ENCODE measurements at regions not wholly inside any gene's neighbourhood (a gene's known extent, or its start where the extent isn't known, plus 50 kb on each side); places are given as distances from the start of the nearest gene placed in this dataset.

DNA sequence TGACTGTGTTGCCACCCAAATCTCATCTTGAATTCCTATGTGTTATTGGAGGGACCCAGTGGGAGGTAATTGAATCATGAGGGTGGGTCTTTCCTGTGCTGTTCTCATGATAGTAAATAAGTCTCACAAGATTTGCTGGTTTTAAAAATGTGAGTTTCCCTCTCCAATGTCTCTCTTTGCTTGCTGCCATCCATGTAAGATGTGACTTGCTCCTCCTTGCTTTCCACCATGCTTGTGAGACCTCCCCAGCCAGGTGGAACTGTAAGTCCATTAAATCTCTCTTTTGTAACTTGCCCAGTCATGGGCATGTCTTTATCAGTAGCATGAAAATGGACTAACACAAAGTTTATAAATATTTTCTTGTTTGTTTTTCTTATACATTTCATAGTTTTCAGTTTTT is 990.5 kb upstream of the CITED2 start:
- intact Hi-C loops (cut with micrococcal nuclease) (no loop called here), in situ Hi-C loops (cut with MboI) (no loop called here)
- ChIA-PET POLR2A (no interaction called here), CTCF (ENCODE audit: low intra/inter-chr PET ratio) (no interaction called here)
- FAIRE-seq (no peak), DNase-seq (ENCODE audit: extremely low read depth in 1 of 4, low spot score in 3 of 4) (no peak), ATAC-seq (no peak)
- H3K4me1 ChIP-seq (replicated peaks in 1 of 2; ENCODE audit: control insufficient read depth in 2 of 2, insufficient read depth in 2 of 2, low read length in 2 of 2), result no peaks in the 10 kb centered on the region
- H3K9ac ChIP-seq (ENCODE audit: insufficient read depth in 1 of 2, low read depth in 2 of 2, low read length in 2 of 2), result no peak overlapping the region
- no TSS peak for BruUV-seq (replicated peaks)
- H3K27me3 ChIP-seq (ENCODE audit: control insufficient read depth in 2 of 2, insufficient read depth in 2 of 2, low read length in 2 of 2), result no peaks in the 10 kb centered on the region
- TF ChIP-seq, protein P1, sequence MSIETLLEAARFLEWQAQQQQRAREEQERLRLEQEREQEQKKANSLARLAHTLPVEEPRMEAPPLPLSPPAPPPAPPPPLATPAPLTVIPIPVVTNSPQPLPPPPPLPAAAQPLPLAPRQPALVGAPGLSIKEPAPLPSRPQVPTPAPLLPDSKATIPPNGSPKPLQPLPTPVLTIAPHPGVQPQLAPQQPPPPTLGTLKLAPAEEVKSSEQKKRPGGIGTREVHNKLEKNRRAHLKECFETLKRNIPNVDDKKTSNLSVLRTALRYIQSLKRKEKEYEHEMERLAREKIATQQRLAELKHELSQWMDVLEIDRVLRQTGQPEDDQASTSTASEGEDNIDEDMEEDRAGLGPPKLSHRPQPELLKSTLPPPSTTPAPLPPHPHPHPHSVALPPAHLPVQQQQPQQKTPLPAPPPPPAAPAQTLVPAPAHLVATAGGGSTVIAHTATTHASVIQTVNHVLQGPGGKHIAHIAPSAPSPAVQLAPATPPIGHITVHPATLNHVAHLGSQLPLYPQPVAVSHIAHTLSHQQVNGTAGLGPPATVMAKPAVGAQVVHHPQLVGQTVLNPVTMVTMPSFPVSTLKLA (conservative IDR thresholded peaks at IDR 0.05), result no peak
- TF ChIP-seq KLF6 (CRISPR knock-in tag; IDR thresholded peaks at IDR 0.05; ENCODE audit: borderline replicate concordance), result no peak
- TF ChIP-seq CHAMP1 (IDR thresholded peaks at IDR 0.05), result no peak
- TF ChIP-seq NCOA6 (IDR thresholded peaks at IDR 0.05), result no peak
- TF ChIP-seq MED1 (CRISPR knock-in tag; IDR thresholded peaks at IDR 0.05; ENCODE audit: borderline replicate concordance), result no peak
- TF ChIP-seq ZNF431 (CRISPR knock-in tag; IDR thresholded peaks at IDR 0.05), result peak; percentile 92
- no peak overlapping the region for H2AFZ ChIP-seq (ENCODE audit: low read depth, low read length)
- H3K79me2 ChIP-seq (ENCODE audit: control insufficient read depth, insufficient read depth, low read length), result no peaks in the 10 kb centered on the region
- H3K36me3 ChIP-seq (ENCODE audit: control insufficient read depth, insufficient read depth, low read length), result no peaks in the 10 kb centered on the region
- no peak overlapping the region for H3K4me2 ChIP-seq (ENCODE audit: insufficient read depth, low read length)
- H3K27ac ChIP-seq (ENCODE audit: extremely low read depth, low read depth, low read length), result no peak overlapping the region
- no peaks in the 10 kb centered on the region for H4K20me1 ChIP-seq (replicated peaks; ENCODE audit: control insufficient read depth, insufficient read depth, low read length)
- no peak overlapping the region for H3K4me3 ChIP-seq
- H3K9me1 ChIP-seq (ENCODE audit: control insufficient read depth, insufficient read depth, low read length), result no peaks in the 10 kb centered on the region
- H3K9me3 ChIP-seq (replicated peaks; ENCODE audit: control insufficient read depth, insufficient read depth, low read depth, low read length), result no peaks in the 10 kb centered on the region; the same call in 1 of the 2 replicates

Measured in K562 (cell line).